Limb (tissue), 2 donors: ENCODE measurements at regions not wholly inside any gene's neighbourhood (a gene's known extent, or its start where the extent isn't known, plus 50 kb on each side); places are given as distances from the start of the nearest gene placed in this dataset.
"Not testable (repeated sequence)": the region's sequence is repeated elsewhere in the genome, so short reads cannot be mapped to it uniquely, and the experiment has no call there.

Experiments used
- DNase-seq, 2 donors: peaks; one replicate each; pipeline ENCODE4 v3.0.0-alpha.2; 2016; ENCODE audit errors: extremely low spot score in 2 of 2

DNA sequence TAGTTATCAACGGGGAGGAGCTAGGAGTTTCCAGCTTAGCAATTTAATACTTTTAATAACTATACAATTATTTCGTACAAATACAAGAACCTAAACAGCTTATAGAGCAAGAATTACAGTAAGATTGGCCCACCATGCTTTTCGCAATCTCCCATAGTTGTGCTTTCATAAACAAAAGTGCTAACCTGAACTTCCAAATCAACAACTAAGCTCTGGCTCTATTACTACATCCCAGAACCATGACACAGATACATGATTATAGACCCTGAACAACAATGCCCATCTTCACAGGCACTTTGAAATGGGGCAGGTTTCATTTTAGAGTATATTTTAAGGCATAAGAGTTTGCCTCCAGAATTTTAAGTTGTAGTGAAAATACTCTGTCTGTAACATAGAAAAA is 203.5 kb downstream of the DMRTA1 start:
- no peak for DNase-seq

DNA sequence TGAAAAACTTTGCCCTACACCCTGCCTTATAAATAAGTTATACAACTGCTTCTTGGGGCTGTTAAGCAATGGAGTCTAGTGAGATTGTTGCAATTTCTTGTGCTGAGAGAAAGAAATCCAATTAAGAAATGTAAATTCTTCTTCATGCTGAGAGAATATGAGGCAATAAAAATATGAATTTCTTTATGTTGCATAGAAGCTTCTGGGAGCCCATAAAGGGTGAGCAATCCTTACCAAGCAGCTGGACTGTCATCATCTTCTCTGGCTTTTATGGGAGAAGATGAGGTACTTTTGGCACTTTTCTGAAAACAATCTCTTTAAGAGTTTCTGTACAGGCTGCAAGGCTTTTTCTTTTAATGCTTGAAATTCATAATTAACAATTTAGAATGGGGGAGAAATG is 204.3 kb downstream of the DMRTA1 start:
- DNase-seq, result no peak

DNA sequence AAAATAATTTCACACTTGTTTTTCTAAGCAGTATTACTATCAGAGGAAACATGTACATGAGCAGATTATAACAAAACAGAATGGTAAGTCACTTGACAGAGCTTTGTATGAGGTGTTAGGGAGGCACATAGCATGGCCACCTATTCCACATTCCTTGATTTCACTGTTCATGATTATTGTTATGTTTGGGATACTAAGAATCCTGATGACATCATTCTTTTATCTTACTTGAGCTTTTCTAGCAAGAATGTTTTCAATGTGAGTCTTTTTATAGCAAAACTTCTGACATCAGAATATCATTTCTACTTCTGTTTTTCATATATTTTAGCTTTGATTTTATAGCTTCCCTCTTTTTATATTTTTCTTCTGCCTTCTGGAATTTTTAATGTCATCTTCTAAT is 208.2 kb downstream of the DMRTA1 start:
- DNase-seq, result no peak

DNA sequence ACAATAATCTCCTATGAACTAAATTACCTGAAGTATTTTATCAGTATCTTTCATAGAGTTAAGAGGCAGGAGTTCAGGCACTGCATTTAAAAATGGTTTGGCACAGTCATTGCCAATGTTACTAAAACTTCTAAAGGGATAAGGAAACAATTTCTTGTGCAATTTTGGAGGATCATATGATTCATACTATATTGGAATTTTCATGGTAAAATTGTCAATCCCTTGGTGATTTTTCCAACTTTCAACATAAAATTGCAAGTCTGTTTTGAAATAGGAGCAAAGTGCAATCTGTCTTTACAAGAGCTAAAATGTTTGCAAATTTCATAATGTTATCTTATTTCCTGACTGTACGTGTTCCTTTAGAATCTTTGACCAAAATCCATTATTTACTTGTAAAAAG is 211.1 kb downstream of the DMRTA1 start:
- DNase-seq, result no peak

DNA sequence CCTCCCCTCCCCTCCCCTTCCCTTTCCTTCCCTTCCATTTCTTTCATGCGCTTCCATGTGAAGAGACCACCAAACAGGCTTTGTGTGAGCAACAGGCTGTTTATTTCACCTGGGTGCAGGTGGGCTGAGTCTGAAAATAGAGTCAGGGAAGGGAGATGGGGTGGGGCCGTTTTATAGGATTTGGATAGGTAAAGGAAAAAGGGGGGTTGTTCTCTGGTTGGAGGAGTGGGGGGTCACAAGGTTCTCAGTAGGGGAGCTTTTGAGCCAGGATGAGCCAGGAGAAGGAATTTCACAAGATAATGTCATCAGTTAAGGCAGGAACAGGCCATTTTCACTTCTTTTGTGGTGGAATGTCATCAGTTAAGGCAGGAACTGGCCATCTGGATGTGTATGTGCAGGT is 211.9 kb downstream of the DMRTA1 start:
- DNase-seq, result not testable (repeated sequence)

DNA sequence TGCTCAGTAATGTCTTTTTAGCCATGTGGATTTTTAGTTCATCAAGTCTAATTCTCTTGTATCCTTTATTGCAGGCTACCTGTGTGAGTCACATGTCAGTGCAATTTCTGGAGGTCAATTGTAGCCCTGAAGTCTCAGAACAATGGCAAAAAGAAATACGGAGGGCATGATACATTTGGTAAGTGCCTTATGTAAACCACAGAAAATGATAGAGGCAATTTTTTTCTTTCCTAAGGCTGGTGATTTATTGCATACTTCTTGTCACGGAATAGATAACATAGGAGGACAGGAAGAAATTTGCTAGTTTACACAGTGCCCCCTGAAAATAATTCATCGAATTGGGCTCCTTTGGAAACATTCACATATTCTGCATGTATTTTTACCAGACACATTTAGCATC is 235.9 kb downstream of the DMRTA1 start:
- no peak for DNase-seq

DNA sequence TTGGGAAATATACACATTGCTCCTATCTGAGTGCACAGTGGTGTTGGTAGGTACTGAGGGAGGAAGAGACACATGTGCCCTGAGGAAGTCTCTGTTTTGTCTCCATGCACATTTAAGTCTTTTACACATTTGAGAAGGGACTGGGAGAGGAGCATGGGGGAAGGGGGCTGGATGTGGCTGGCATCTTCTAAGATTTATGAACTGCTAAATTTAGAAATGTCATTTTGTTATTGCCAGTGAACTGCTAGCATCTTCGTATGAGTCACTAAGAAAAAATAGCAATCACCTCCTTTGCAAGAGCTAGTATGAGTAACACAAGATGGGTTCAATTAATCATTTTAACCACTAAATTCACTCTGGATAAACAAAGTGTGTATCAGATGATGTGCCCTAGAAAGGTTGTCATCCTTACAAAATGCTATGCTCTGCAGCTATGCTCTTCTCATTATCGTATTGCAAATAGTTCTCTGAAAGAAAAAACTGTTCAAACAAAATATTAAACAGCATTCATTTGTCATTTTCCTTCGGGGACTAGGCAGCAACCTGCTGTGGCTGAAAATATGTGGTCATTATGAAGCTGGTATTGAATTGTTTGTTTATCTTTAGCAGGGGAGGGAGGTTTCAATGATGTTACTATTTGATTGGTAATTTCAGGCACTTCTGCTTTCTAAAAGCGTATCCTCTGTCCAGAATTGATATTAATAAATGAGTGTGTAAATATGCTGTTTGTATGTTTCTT is 236.5 kb downstream of the DMRTA1 start:
- no peak for DNase-seq

DNA sequence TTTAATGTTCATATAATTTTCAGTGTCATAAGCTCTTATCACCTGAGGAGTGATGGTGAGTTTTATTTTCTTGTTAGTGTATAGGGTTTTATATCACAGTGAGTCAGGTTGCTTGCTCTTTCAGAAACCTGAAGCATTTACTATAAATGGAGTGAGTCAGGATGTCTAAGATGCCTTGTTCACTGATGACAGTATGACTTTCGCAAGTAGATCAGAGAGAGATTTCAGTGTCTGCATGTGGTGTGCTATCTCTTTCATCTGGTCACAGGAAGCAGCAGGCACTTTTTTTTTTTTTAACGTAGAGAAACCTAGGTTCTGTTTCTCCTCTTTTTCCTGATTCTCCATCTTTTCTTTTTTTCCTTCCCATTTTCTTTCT is 237.1 kb downstream of the DMRTA1 start:
- no peak for DNase-seq

DNA sequence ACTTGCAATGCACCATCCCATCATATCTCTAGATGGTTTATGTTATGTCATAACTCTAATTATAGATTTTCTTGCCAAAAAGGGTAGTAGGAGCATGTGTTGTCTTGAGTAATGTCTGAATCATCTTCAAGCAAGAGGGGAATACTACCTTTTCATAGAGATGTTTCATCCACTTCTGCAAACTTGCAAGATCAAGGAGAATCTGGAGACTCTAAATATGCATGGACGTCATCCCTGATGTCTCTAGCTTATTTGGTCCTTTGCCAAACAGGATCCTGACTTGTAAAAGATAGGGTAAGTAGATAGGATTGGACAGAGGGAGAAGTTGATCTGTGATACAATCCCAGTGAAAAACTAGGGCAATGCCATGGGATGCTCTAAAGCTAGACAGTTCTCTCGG is 246.5 kb downstream of the DMRTA1 start:
- DNase-seq, result no peak

DNA sequence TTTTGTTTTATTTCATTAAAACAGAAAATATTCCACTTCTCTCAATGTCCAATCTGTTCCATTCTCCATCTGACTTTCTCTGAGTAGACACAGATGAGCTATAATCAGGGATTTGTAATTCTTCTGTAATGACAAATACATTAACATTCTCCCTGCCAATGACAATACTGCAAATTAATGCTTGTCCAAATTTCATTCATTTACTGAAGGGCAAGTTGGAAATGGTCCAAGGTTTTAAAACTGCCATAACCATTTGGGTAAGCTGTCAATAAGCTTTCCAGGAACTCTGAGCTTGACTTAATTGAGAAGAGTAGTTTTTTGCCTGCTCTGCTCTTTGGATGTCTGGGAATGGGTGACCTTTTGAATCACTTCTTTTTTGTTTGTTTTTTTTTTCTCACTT is 253.5 kb downstream of the DMRTA1 start:
- DNase-seq, result no peak

DNA sequence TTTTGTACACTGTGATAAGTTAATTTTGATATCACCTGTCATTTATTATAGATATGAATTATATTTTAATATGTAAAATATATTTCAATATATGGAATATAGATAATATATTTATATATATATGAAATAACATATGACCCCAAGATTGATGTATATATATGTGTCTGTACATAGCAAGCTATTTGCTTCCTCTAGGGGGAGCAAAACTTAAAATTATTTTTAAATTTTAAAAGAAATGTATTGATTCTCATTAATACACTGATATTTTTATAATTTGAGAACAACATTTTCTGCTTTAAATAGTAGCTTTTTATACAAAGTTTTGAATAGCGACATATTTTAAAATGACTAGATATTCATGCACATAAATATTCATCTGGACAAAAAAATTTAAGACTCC is 272.0 kb downstream of the DMRTA1 start:
- no peak for DNase-seq

DNA sequence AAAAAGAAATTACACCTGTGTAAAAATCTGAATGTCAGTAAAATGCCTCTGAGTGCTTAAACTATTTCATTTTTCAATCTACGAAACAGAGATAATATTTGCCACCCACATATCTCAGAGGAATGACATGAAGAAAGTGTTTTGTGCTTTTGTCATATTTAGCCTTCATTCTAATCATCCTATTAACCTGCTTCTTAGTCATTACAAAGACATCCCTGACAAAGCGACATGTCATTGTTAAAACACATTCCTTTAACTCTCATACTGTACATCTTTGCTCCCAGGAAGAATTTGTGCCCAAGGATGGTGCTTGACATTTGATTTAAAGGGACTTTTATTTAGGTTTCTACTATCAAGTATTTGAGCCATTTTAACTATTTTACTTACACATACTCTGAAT is 275.9 kb downstream of the DMRTA1 start:
- DNase-seq, result no peak

DNA sequence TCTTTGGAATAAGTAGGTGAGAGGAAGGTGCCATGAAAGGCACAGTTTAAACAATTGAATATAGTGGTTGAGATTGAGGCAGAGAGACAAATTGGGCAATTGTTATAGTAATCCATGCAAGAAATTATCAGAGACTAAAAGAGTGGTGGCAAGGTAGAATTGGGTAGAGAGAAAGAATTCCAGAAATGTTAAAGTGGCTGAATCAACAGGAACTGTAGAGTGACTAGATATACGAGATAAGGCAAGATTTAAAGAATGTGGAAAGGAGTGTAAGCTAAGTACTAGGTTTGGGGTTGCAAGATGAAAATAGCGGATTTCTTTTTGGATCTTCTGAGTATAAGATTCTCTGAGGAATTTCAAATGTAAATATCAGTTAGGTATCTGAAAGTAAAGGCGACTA is 285.2 kb downstream of the DMRTA1 start:
- no peak for DNase-seq

DNA sequence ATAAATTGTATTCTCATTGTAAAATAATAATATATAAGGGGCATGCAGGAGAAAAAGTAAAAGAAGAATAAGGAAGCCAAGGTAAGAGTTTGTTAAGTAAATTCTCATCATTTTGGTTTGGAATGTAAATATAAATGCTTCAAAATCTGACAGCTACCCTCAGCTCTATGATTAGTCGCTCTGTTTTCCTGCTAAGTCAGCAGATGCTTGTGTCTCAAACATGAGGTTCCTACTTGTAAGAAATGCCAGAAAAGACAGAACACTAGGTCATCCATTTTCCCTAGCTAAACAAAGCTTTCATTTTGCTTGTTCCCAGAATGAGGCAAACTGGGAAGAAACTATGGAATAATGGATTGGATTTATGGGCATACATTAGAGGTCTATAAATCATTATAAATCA is 293.1 kb downstream of the DMRTA1 start:
- no peak for DNase-seq

DNA sequence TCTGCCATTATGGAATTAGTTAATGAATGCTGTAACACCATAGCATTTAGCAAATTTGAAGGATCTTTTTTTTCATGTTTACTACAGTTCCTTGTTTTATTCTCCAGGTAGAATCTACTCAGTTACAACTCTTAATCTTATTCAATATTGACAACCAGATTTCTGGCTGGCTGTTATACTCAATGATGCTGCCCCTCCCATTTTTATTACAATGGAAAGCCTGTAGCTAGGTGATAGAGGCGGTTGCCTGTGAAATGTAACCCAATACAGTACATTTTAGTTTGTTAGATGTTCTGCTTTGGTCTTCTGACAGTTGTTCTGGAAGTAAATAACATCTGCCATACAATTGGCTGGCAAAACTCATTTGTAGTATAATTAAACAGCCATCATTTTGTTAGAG is 294.2 kb downstream of the DMRTA1 start:
- no peak for DNase-seq

DNA sequence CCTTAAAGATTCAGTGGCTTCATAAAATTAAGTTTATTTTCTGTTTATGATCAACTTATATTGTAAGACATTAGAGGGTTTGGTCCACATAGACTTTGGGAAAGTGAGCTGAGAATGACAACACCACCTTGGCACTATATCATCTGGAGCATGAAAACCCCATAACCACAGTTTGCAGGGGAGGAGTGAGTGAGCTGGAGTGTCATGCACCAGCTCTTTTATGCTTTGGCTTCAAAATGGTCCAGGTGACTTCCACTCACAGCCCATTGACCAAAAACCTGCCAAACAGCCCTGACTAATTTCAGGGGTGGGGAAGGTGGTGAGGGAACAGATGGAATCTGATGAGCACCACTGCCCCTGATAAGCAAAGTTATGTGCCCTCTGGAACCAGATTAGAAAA is 295.8 kb downstream of the DMRTA1 start:
- DNase-seq, result no peak

DNA sequence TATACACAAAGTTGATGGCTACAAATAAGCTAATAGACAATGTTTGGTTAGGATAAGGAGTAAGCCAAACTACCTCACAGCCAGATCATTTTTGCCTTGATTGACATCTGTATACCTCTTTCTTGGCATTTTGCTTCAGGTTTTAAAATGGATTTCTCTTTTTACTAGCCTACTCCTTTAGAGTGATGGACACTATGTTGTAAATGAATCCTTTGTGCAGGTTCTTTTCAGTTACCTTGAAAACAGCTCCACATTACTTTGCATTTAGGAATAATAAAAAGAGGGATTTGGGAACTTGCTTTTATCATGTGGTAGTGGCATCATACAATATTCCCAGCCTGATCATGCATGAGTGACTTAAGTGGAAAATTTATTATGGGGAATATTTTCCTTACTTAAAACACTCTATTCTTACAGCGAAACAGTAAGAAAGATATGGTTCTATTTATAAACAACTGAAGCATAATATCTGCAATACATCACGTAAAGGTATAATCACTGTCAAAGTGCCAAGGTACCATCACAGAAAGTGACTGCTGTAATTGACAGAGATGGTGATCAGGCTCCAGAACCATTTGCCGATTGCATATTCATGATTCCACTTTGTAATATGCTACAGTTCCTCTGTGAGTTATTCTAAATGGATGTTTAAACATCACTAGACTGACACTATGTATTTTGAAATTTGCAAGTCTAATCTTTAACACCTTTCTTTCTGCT is 327.0 kb downstream of the DMRTA1 start:
- DNase-seq, result no peak

DNA sequence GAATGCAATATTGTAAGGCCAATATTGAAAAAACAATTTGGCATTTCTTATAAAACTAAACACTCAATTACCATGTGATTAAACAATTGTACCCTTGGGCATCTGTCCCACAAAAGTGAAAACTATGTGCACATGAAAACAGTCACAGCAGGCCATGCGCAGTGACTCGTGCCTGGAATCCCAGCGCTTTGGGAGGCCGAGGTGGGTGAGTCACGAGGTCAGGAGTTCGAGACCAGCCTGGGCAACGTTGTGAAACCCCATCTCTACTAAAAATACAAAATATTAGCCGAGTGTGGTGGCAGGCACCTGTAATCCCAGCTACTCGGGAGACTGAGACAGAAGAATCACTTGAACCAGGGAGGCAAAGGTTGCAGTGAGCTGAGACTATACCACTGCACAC is 343.7 kb downstream of the DMRTA1 start:
- no peak for DNase-seq

DNA sequence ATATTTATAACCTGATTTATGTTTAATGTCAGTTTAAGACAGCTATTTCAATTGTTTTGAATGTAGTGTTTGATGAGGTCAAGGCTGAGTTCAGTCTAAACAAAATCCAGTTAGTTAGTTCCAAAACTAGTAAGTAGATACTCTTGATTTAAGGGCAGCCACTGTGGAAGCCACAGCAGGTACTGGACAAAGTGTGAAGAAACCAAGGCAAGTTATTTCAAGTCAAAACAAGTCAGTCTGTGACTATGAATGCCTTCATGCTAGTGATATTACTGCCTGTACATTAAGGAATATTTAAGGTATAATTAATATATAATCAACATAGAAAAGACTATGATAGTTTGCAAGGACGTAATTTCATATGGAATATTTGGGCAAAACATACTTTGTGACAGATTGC is 362.3 kb downstream of the DMRTA1 start:
- DNase-seq, result no peak

DNA sequence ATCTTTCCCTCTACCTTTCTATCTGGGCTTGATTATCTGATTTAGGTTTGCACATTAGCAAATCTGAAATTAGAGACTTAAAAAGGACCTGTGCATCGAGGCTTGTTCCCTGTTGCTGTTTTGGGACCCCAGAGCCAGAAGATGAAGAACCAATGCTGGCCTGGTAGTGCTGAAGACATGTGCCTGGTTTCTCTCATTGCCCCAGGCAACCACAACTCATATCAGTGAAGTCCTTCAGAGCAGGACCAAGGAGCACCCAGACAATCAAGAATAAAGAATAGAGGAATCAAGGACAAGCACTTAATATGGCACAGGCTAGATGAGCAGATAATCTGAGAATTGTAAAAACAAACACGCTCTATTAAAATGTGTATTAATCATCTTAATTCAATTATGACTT is 362.7 kb downstream of the DMRTA1 start:
- DNase-seq, result no peak

DNA sequence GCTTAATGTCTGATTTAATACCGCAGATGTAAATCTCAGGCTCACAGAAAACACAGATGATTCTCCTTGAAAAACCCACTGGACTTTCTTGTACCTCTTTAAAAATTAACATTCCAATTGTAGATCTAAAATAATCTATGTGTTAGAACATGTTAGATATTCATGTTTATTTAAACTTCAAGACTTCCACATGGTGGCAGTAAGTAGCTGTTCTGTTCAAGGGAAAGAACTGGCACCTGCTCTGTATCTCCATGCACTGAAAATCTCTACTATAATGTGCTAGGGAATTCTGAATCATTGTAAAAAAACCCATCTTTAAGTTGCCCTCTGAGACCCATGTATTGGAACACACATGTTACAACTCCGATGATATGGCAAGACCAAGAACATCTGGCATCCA is 366.9 kb downstream of the DMRTA1 start:
- DNase-seq, result peak in 1 of 2 donors; percentile 21

DNA sequence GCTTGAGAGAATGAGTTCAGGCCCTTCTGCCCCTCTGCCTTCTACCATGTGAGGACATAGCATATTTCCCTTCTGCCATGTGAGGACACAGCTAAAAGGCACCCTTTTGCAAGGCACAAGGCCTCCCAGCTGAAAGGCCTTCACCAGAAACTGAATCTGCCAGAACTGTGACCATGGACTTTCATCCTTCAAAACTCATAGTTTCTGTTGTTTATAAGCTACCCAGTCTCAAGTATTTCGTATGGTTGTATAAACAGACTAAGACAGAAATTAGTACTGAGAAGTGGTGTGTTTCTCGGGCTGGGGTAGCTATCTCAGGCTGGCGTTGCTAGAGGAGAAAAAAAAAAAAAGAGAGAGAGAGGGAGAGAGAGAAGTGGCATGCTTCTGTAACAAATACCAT is 368.6 kb downstream of the DMRTA1 start:
- DNase-seq, result no peak

DNA sequence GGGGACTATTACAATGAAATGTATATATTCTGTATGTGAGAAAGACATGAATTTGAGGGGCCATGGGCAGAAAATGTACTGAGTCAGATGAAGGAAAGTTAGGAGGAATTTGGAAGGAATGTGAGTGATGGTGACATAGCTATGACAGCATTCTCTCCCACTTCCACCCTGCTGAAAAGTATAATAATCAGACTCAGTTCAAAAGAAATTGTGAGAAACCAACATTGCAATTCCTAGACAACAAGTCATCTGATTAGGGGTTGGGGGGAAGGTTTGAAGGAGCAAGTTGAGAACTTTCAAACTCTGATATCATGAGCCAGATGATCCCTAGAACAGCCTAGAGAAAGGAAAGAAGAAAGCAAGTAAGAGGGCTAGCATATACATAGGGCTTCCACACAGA is 370.6 kb downstream of the DMRTA1 start:
- no peak for DNase-seq
